Cardiac fibroblast (primary cell): ENCODE measurements at regions not wholly inside any gene's neighbourhood (a gene's known extent, or its start where the extent isn't known, plus 50 kb on each side); places are given as distances from the start of the nearest gene placed in this dataset.

Experiments
- DNase-seq, 2 donors: peaks; one replicate each; pipeline versions ENCODE4 v3.0.0 to v3.0.0-alpha.2; 2010; ENCODE audit warnings: low read depth in 2 of 2
- H3K4me3 ChIP-seq, 2 donors: replicated peaks in 1 of 2; 1 replicate in 1 of 2; 2 replicates in 1 of 2; pipeline ENCODE4 v1.5.1; 2011; ENCODE audit warnings: low read depth in 2 of 2, low read length in 2 of 2, mild to moderate bottlenecking in 2 of 2, moderate library complexity in 1 of 2
- CTCF ChIP-seq: IDR thresholded peaks from one replicate; pipeline ENCODE4 v1.5.1; 2011; ENCODE audit warnings: low read depth, mild to moderate bottlenecking, low read length, inconsistent platforms

GRCh38 chr2:121094845-121095244 lies 190.2 kb downstream of the TFCP2L1 start:
- DNase-seq = no peak
- H3K4me3 ChIP-seq = no peak overlapping the region
- no peak for TF ChIP-seq CTCF

DNA sequence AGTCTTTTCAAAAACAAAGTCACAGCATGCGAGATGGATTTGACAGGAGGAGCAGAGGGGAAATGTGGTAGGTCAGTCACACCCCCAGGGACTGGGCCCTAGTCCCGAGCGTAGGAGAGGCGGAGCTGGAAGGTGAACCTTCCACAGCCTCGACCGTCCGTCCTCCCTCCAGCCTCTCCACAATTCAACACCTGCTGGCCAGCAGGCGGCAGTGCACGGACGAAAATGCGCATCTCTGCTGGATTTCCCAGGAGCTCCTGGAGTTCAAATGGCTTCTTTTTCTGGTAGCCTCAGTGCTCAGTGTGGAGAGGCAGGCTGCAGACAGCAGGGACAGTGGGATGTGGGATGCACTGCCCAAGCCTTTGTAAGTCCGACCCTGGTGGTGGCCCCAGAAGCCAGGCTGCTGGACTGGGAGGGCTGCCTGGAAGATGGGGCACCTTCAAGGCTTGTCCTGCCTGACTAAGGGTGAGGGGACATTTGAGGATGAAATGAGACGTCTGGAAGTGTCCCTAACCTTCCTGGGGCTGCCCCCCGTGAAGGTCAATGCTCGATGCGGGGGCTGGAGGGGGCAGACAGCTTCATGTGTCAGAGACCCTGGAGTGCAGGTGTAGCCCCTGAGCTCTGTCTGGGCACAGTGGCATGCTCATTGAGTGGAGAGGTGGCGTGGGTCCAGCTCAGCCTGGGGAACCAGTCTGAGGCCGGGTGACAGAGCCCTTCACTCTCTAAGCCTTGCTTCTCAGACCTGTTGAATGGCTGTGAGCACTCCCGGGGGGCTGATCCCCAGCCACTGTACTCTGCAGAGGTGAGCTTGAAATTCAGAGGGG lies 189.5 kb downstream of the TFCP2L1 start:
- H3K4me3 ChIP-seq = no peak overlapping the region
- peak; percentile 90 for TF ChIP-seq CTCF
- DNase-seq = peak; percentile 79

DNA sequence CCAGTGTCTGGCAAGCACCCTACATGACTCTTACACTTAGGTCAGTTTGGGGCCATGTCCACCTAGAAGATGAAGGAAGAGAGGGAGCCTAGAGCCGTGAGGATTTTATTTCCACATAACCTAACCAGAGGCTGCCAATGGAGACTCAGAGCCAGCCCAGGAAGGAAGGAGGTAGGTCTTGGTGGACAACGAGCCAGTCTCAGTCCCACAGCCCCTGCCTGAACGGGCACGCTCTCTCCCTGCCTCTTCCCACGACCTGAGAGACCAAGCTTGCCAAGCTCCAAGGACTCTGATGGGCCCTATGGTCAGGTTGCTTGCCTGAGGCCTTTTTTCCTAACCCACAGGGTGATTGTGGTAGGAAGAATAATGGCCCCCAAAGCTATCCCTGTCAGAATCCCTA lies 188.4 kb downstream of the TFCP2L1 start:
- no peak for TF ChIP-seq CTCF
- H3K4me3 ChIP-seq = no peak overlapping the region
- no peak for DNase-seq

DNA sequence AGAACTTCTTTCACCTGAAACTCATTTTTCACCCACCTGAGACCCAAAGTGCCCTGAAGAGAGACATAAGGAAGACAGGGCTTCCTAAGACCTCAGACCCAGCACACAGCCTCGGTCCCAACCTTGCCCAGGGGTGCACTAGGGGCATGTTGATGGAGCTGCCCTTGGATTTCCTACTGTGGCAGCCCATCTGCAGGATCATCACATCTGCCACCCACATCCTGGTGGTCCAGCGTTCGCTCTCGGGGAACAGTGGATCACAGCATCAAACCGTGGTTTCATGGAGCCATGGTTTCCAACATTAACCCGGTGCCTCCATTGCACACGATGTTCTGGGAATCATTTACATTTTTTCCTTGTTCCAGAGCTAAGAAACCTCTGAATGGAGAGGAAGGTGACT lies 186.4 kb downstream of the TFCP2L1 start:
- no peak for TF ChIP-seq CTCF
- no peak for DNase-seq
- no peak overlapping the region for H3K4me3 ChIP-seq

DNA sequence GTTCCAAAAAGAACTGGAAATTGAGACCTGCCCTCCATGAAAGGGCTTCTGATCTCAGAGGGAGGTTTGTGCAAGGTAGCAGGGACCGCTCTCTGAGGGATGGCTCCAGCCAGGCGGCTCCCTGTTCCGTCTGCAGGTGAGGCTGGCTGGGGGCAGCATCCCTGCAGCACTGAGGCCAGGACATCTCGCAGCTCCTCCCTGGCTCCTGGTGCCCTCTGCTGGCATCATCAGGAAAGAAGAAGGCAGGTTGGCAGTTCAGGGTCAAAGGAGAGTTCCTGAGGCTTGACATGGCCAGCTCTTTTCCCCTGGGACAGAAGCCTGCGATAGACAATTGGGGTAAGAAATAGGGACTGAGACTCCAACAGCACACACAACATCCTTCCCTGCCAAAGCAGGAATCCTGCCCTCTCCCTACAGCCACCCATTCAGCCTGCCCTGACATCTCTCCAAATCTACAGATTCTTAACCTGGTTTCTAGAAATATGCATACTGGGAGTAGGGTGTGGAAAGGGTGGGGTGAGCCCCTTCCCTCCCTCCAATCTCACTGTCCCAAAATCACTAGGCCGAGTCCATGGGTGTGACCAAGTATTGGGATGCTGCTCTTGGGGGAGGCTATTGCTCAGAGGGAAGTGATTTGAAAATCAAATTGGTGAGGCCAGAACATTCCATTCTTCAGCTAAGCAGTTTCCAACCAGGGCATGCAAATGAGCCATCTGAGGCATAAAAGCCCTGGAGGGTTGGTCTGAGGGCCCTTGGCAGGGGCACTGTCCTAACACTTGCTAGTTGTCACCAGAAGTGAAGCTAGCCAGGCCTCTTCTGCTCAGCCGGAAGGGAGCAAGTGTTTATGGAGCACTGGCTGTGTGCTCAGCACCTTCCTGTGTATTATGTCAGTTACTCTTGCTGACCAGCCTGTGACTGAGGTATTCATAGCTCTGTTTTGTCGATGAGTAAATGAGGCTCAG lies 185.4 kb downstream of the TFCP2L1 start:
- no peak overlapping the region for H3K4me3 ChIP-seq
- DNase-seq = no peak
- peak; percentile 48 for TF ChIP-seq CTCF

DNA sequence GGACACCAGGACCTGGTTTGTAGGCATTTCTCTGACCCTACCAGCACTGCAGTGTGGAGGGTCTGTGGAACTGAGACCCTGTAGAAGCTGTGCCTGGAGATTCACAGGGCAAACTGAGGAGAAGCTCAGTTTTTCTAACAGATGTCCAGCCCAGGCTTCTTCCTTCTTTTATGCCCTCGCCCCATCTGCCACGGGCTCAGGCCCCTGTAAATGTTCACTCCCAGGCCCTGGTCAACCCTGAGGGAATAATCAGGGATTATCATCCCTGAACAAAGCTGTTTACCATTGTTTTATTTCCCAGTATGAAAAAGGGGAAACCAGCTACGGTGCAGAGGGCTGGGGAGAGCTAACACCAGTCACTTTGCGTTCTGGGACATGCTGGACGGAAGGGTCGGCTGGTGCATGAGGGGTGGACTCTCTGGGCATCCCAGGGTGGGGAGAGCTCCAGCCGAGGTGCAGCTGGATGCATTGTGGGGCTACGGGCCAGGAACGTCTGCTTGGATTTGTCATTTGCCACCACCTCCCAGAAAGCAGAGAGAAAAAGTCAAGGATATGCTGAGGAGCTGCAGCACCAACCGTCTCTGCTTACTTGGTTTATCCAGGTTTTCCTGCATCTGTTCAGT lies 183.8 kb downstream of the TFCP2L1 start:
- no peak overlapping the region for H3K4me3 ChIP-seq
- DNase-seq = no peak
- no peak for TF ChIP-seq CTCF
